HG02763 (cell line): ENCODE measurements at regions not wholly inside any gene's neighbourhood (a gene's known extent, or its start where the extent isn't known, plus 50 kb on each side); places are given as distances from the start of the nearest gene placed in this dataset.
"Not testable (repeated sequence)": the region's sequence is repeated elsewhere in the genome, so short reads cannot be mapped to it uniquely, and the experiment has no call there.

Experiments
- ATAC-seq: cut with Tn5 transposase; IDR thresholded peaks from one replicate; pipeline ENCODE4 v1.9.1; 2021; ENCODE audit warnings: mild to moderate bottlenecking, moderate library complexity; ENCODE audit not compliant: unreplicated experiment

- no peak for ATAC-seq
Measured at GRCh38 chr14:59132796-59133494, 55.5 kb upstream of the DAAM1 start.

DNA sequence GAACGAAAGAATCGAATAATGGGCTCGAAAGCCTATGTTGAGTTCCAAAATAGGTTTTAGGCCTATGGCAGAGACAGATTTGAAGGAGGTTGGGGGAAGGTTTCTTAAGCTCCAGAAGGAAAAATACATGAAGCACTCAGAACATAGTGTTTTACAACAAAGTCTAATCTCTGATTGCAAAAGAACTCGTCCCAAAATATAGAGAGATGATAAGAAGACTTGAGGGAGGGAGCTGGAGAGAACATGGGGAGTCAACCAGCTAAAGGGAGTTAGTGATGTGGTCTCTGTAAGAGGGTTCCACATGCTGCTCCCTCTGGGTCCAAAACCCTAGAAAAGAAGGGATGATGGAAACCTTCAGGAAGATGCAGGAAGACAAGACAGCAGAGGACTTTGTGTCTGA is 54.8 kb upstream of the DAAM1 start:
- ATAC-seq: no peak

GRCh38 chr14:59134307-59134706 is 54.2 kb upstream of the DAAM1 start:
- ATAC-seq: no peak

GRCh38 chr14:59137256-59137655 is 51.2 kb upstream of the DAAM1 start:
- no peak for ATAC-seq

DNA sequence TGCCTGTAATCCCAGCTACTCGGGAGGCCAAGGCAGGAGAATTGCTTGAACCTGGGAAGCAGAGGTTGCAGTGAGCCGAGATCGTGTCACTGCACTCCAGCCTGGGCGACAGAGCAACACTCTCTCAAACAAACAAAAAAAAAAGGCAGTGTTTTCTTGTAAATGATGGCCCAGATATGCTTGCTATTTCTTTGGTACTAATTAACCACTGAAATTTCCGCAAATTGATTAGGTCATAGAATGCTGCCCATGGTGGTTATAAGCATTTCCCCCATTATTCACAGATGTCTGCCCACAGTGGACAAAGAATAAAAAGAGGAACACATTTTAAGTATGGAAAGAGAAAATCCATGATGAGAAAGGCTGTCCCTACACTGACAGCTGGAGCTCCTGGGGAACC is 49.9 kb upstream of the DAAM1 start:
- ATAC-seq: not testable (repeated sequence)
